Glomerular visceral epithelial cell (primary cell): ENCODE measurements at regions not wholly inside any gene's neighbourhood (a gene's known extent, or its start where the extent isn't known, plus 50 kb on each side); places are given as distances from the start of the nearest gene placed in this dataset.
A peak's percentile ranks its signal among the peaks of the same experiment; 100 is the strongest.
"Not testable (repeated sequence)": the region's sequence is repeated elsewhere in the genome, so short reads cannot be mapped to it uniquely, and the experiment has no call there.

Experiments
- DNase-seq: peaks from one replicate; pipeline ENCODE4 v3.0.0-alpha.2; 2016; ENCODE audit errors: extremely low spot score

DNA sequence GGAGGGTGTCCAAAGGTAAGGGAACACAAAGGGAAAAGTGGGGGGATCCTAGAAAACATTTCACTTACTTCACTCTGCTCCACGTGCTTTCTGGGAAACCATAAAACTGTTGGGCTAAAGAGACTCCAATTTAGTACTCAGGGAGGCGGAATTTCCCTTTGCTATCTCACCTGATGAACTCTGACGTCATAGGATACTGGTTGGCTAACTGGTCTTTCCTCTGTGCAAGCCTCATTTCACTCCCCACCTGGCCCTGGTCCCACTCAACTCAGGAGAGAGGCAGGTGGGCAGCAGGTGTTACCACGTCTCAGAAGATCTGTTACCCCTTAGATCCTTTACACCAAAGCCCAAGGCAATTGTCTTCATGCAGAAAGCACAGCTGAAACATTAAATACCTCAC lies 51.8 kb upstream of the PMAIP1 start:
- no peak for DNase-seq

- DNase-seq, result not testable (repeated sequence)
These were observed 52.3 kb upstream of the PMAIP1 start for GRCh38 chr18:59847491-59847846.

DNA sequence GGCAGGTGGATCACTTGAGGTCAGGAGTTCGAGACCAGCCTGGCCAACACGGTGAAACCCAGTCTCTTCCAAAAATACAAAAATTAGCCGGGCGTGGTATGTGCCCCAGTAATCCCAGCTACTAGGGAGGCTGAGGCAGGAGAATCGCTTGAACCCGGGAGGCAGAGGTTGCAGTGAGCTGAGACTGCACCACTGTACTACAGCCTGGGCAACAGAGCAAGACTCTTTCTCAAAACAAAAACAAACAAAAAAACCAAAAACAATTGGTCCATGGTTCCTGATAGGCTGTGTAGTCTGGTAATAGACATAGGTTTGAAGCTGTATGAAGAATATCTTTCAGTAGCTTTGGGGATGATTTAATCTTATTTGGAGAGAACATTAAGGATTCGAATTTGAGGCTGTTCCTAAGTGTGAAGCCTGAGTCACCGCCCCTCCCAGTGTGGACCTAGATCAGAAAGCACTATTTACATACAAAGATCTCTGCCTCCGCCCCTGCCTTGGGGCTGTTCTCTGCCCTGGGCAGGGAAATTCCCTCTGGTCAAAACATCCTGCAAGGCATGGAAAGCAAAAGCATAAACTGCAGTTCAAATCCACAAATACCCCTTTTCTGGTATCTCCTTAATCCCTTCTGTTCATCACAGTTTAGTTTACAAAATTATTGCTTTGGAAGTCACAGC lies 52.8 kb upstream of the PMAIP1 start:
- DNase-seq, result peak; percentile 73

DNA sequence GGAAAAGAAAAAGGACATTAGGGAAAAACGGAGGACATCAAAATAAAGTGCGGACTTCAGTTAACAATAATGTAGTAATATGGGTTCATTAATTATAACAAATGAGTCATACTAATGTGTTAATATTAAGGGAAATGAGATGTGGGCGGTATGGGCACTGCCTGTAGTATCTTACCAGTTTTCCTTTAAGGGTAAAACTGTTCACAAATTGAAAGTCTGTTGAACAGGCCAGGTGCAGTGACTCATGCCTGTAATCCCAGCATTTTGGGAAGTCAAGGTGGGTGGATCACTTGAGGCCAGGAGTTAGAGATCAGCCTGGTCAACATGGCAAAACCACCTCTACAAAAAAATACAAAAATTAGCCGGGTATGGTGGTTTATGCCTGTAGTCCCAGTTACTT lies 56.8 kb upstream of the PMAIP1 start:
- no peak for DNase-seq

DNA sequence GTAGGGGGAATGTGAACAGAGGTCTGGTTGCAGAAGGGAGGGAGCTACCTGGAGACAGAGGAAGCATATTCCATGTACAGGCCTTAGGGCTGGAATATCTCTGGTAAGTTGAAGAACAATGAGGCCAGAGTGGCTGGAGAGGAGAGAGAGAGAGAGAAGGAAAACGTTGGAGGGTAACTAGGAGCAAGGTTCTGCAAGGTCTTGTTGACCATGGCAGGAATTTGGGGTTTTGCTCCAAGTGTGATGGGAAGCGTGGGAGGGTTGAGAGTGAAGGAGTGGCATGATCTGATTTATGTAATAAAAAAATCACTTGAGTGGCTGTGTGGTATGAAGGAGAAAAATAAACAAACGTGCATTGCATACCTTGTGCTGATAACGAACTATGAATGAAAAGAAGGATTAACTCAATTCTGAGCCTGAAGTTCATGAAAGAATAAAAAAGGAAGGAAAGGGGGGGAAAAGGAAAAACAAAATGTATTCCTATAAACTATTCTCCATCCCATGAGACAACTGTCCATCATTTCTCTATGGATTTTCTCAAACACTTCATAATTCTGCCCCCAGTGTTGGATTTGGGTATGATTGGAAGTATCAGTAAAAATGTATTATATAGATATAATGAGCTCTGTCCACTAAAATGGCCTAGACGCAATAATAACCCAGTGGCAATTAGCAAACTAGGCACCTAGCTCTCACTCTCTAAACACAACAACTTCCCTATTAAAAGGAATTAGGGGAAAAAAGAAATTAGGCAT lies 59.7 kb upstream of the PMAIP1 start:
- no peak for DNase-seq

DNA sequence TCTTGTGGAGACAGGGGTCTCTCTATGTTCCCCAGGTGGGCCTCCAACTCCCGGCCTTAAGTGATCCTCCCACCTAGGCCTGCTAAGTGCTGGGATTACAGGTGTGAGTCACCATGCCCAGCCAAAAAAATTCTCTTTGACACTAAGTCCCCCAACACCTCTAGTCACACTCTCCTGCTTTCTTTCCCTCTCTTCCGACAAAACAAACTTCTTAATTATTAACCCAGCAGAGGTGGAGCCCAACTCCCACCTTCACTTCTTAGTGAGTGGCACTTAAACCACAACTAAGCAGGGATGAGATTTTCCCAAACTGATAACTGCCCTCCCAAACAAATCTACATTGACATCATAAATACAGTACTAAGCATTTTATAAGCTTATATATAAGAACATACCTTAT lies 60.5 kb upstream of the PMAIP1 start:
- DNase-seq, result peak; percentile 41

DNA sequence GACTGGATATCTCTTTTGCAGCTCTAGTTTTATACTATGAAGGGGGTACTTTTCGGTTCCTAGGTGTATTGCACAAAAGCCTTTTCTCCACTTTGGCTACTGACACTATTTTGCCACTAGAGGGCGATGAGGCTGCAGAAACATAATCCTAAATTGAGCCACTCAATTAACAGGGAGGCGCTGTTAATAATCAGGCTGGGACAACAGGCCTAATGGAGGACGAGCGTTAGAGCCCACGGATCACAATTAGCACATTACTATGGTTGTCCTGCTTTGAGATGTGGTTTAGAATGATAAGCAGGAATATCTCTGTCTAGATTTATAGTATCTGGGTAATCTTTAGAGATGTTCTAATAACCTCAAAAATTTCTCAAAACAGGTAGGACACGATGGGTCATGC lies 62.2 kb upstream of the PMAIP1 start:
- DNase-seq, result peak; percentile 68

GRCh38 chr18:59835605-59836379 lies 64.0 kb upstream of the PMAIP1 start:
- no peak for DNase-seq

DNA sequence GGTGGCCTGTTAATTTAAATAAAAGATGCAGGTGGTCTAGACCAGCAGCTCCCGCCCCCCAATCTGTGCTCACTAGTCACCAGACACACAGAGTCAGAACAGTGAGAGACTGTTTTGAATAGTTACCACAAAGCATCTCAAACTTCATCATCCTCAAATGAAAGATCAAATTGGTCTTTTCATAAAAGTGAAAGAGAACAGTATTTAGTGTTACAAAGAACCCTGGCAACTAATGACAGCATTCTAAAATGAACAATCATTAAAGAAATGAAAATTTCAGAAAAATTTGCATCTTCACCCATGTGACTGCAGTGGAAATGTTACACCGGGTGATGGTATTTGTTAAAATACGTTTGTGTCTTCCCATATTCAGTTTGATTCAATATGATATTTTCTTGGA lies 65.5 kb upstream of the PMAIP1 start:
- no peak for DNase-seq

GRCh38 chr18:59833785-59834184 lies 66.0 kb upstream of the PMAIP1 start:
- no peak for DNase-seq

- peak; percentile 85 for DNase-seq
These were observed 76.1 kb upstream of the PMAIP1 start for GRCh38 chr18:59823596-59824195.

DNA sequence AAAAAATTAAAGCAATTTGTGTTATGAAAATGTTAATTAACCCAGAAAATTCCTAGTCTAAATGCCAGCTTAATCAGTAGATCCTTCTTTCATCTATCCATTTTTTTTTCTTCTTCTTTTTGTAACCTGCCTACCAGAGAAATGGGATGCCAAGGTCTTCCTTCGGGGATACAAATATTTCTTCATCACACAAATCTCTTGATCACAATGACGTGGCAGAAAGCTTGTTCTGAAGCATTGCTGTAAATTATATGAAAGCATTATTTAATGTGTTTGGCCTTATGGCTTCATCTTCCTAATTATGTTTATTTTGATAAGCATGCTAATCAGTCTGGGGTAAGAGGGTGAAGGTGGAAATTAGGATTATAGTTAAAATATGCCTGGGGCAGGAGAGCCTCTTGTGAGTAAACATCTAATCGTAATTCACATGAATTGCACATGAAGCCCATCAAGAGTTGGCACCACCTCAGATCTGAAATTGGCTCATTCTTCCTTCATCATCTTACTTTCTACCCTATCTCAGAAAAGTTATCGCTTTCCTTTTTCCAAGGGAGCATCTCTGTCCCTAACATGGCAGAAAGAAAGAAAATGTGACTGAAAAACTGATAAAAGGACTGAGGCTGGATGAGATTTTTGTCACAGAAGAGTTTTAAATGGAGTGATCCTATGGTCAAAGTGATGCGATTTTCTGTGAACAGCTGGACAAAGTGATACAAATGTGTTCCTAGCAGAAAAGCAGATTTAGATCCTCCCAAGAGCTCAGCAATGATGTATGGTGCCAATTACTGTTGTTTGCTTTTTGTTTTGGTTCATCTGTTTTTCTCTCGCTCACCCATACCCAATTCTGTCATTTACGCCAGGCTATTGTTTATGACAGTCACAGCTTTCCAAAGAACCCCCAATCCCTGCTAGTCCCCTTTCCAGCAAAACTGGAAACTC lies 76.9 kb upstream of the PMAIP1 start:
- no peak for DNase-seq

DNA sequence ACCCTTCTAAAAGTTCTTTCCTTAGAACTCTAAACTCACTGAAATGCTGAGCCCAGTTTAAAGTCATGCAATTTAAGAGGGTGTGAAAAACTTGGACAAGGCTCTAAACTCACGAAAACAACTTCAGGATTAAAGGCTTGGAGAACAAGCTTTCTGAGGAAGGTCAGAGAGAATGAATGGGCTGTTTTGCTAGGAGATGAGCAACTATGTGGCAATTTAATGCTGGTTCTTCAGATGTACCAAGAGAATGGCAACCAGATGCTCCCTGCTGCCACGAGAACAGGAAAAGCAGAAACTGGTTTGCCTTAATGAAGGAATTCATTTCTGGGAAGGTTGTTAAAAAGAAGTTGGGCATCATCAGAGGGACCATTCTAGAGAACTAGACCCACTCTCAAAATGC lies 77.8 kb upstream of the PMAIP1 start:
- no peak for DNase-seq

GRCh38 chr18:59820663-59821062 lies 79.1 kb upstream of the PMAIP1 start:
- DNase-seq, result no peak

DNA sequence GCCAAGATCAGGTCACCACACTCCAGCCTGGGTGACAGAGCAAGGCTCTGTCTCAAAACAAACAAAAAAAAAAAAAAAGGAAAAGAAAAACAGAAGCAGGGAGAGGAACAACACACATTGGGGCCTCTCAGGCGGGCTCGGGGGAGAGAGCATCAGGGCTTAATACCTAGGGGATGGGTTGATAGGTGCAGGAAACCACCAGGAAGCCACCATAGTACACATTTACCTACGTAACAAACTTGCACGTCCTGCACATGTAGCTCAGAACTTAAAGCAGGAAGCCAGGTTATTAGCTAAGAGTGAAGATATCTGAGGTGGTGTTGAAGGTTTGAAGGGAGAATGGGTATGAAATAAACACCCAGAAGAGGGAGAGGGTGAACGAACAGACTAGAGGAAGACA lies 81.0 kb upstream of the PMAIP1 start:
- no peak for DNase-seq

DNA sequence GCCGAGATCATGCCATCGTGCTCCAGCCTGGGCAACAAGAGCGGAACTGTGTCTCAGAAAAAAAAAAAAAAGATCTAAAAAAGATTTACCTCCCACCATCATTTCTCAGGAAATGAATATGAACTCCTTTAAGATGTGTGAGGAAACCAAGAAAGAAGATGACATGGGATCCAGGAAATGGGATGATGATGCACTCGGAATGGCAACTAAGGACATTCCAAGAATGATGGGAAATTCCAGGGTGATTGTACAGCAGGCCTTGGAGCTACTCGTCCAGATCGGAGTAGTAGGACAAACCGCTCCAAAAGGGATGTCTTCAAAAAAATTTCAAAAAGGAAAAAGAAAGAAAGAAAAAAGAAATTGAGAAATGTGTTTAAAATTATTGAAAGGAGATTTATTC lies 84.9 kb upstream of the PMAIP1 start:
- peak; percentile 93 for DNase-seq

GRCh38 chr18:59813942-59814341 lies 85.9 kb upstream of the PMAIP1 start:
- no peak for DNase-seq

GRCh38 chr18:59810735-59811520 lies 88.9 kb upstream of the PMAIP1 start:
- DNase-seq, result no peak

DNA sequence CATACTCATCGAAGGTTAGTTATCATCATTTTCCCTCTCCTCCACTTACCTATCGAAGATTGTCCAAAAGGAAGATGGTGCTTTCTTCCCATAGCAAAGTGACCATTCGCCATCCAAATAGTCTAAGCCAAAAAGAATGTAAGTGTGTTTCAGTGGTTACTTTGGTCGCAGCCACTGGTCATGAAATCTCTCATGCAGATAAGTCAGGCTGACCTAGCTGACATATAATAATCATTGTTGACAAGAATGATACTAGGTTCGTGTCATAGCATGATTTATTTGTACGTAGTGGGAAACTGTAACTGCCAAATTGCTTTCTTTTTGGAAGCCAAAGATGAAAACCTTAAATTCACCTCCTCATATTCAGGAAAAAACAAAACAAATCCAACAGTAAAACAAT lies 89.6 kb upstream of the PMAIP1 start:
- DNase-seq, result peak; percentile 77

- DNase-seq, result no peak
These were observed 97.8 kb upstream of the PMAIP1 start for GRCh38 chr18:59802031-59802430.

- no peak for DNase-seq
These were observed 98.2 kb upstream of the PMAIP1 start for GRCh38 chr18:59801576-59801975.
